Stomach smooth muscle (tissue), 2 donors: ENCODE measurements at regions not wholly inside any gene's neighbourhood (a gene's known extent, or its start where the extent isn't known, plus 50 kb on each side); places are given as distances from the start of the nearest gene placed in this dataset.
"Not testable (repeated sequence)": the region's sequence is repeated elsewhere in the genome, so short reads cannot be mapped to it uniquely, and the experiment has no call there.

ENCODE experiments used
- H3K27ac ChIP-seq: one replicate; pipeline ENCODE4 v1.7.0; 2013; ENCODE audit warnings: mild to moderate bottlenecking, low read length, inconsistent platforms
- H3K27me3 ChIP-seq, 2 donors: one replicate each; pipeline ENCODE4 v1.7.0; 2013; ENCODE audit warnings: low read length in 2 of 2; ENCODE audit not compliant: insufficient read depth in 2 of 2, control insufficient read depth in 1 of 2
- H3K36me3 ChIP-seq, 2 donors: one replicate each; pipeline ENCODE4 v1.7.0; 2013; ENCODE audit warnings: low read length in 2 of 2; ENCODE audit not compliant: control insufficient read depth in 2 of 2, insufficient read depth in 2 of 2
- H3K4me1 ChIP-seq: one replicate; pipeline ENCODE4 v1.7.0; 2013; ENCODE audit warnings: low read length; ENCODE audit not compliant: control insufficient read depth, insufficient read depth
- H3K4me3 ChIP-seq, 2 donors: one replicate each; pipeline ENCODE4 v1.7.0; 2013; ENCODE audit warnings: low read length in 2 of 2
- H3K9ac ChIP-seq, 2 donors: one replicate each; pipeline ENCODE4 v1.7.0; 2013; ENCODE audit warnings: low read length in 2 of 2, mild to moderate bottlenecking in 1 of 2
- H3K9me3 ChIP-seq, 2 donors: one replicate each; pipeline ENCODE4 v1.7.0; 2013; ENCODE audit warnings: low read length in 2 of 2; ENCODE audit not compliant: control insufficient read depth in 2 of 2
- donor health status: healthy.
- donor health status: Pancreatic carcinoma.

DNA sequence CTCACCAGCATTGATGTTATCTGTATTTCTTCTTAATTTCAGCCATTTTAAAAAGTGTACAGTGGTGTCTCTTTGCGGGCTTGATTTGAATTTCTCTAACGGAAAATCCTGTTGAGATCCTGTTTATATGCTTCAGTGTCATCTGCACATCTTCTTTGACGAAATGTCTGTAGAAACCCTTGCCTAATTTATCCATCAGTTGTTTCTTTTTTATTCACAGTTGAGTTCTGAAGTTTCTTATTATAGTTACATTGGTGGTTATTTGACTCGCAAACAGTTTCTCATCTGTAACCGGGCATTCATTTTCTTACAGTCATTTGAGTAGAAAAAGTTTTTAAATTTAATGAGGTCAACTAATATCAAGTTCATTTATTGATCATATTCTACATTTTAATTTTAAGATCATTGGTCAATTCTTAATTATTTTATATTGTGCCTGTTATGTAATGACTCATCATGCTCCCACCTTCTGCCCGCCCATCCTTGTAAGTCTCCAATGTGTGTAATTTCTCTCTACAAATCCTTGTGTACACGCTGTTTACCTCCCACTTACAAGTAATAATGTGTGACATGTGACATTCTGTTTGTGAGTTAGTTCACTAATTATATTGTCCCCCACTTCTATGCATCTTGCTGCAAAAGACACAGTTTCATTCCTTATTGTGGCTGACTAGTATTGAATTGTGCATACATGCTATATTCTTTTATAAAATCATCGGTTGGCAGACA lies 1242.8 kb downstream of the TMEM121 start:
- not testable (repeated sequence) for H3K4me1 ChIP-seq, H3K27me3 ChIP-seq, H3K27ac ChIP-seq, H3K9ac ChIP-seq, H3K4me3 ChIP-seq, H3K36me3 ChIP-seq, H3K9me3 ChIP-seq

DNA sequence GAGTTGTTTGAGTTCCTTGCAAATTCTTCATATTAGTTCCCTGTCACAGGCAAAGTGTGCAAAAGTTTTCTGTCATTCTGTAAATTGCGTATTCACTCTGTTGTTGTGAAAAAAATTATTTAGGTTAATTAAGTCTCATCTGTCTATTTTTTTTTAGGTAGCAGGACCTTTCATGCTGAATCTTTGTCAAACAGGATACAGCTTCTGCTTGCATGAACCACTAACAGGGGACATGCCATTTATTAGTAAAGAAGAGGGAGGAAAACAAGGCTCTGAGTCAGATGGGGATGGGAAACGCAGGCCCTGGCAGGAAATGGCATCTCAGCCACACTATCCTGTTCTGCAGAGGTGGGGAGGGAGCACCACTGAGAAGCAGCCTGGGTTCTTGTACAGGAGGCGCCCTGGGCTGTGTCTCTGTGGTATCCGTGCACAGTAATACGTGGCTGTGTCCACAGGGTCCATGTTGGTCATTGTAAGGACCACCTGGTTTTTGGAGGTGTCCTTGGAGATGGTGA lies 1243.8 kb downstream of the TMEM121 start:
- not testable (repeated sequence) for H3K9ac ChIP-seq, H3K9me3 ChIP-seq, H3K36me3 ChIP-seq, H3K4me3 ChIP-seq, H3K27ac ChIP-seq, H3K27me3 ChIP-seq, H3K4me1 ChIP-seq

DNA sequence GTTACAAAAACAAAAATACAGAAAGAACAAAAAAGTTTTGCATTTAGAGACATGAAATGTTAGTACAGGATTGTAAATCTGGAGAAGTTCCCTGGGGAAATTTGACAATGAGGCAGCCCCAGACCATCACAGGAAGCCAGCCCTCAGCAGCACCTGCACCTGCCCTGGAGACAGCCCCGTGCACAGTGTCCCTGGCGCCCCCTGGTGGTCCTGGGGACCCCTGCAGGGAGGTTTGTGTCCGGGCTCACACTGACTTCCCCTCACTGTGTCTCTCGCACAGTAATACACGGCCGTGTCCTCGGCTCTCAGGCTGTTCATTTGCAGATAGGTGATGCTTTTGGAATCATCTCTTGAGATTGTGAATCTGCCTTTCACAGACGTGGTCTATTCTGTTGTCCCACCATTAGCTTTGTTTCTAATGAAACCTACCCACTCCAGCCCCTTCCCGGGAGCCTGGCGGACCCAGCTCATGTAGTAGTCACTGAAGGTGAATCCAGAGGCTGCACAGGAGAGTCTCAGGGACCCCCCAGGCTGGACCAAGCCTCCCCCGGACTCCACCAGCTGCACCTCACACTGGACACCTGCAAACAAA lies 1248.6 kb downstream of the TMEM121 start:
- H3K9me3 ChIP-seq, H3K4me1 ChIP-seq, H3K27me3 ChIP-seq, H3K36me3 ChIP-seq, H3K4me3 ChIP-seq, H3K9ac ChIP-seq, H3K27ac ChIP-seq: not testable (repeated sequence)

DNA sequence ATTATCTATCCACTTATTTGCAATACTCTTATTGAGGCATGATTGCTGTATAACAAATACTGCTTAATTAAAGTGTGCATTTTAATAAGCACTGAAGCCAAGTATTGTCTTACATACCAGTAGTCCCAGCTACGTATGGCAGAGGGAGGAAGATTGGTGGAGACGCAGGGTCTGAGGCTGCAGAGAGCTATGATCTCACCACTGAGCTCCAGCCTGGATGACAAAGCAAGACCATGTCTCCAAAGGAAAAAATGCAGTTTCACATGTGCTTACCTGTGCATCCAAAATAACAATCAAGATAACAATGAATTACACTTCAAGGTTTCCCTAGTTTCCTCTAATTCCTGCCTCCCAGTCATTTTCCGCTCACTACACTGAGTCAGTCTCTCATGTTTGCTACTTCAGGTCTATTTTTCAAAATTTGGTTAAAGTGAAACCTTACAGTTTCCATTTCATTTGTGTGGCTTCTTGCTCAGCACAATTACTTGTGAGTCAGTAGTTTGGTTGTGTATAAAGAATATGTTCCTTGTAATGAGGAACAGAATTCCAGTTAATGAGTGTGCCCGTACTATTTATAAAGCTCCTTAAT lies 1250.1 kb downstream of the TMEM121 start:
- H3K27ac ChIP-seq, result no peak overlapping the region
- no peaks in the 10 kb centered on the region for H3K36me3 ChIP-seq

DNA sequence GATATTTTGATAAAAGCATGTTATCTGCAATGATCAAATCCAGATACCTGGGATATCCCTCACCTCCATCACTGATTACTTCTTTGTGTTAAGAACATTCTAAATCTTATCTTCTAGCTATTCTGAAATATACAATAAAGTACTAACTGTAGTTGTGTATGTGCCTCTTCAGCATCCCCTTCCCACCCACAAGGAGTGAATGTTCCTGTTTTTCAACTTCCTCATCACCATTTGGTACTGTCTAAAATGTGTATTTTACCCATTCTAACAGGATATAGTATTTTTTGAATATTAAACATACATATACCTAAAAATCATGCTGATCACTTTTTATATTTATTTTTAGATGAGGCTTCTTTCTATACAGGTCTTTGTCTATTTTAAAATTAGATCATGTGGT lies 1252.6 kb downstream of the TMEM121 start:
- H3K4me3 ChIP-seq, result no peak overlapping the region
- no peaks in the 10 kb centered on the region for H3K9me3 ChIP-seq
- H3K27ac ChIP-seq, result no peak overlapping the region
- no peaks in the 10 kb centered on the region for H3K36me3 ChIP-seq
- H3K27me3 ChIP-seq, result peaks cover 0 to 9% of the 10 kb centered on the region in 2 donors
- no peak overlapping the region for H3K9ac ChIP-seq
- H3K4me1 ChIP-seq, result no peaks in the 10 kb centered on the region

More for the DNA sequence above, 1250.1 kb downstream of the TMEM121 start:
- no peak overlapping the region for H3K9ac ChIP-seq
- peaks cover 0 to 9% of the 10 kb centered on the region in 2 donors for H3K27me3 ChIP-seq
- H3K4me1 ChIP-seq, result no peaks in the 10 kb centered on the region
- H3K4me3 ChIP-seq, result no peak overlapping the region
- H3K9me3 ChIP-seq, result no peaks in the 10 kb centered on the region

DNA sequence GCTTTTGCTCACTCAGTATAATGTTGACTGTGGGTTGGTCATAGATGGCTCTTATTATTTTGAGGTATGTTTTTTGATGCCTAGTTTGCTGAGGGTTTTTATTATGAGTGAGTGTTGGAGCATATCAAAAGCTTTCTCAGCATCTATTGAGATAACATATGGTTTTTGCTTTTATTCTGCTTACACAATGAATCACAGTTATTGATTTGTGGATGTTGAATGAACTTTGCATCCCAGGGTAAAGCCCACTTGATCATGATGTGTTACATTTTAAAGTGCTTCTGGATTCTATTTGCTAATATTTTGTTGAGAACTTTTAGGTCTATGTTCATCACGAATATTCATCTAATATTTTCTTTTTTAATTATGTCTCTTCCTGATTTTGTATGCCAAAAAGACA lies 1260.3 kb downstream of the TMEM121 start:
- Histone ChIP-seq H3K9ac (no peak overlapping the region), H3K9me3 (peaks cover 0 to 3% of the 10 kb centered on the region in 2 donors), H3K36me3 (no peaks in the 10 kb centered on the region), H3K27me3 (no peaks in the 10 kb centered on the region), H3K4me3 (no peak overlapping the region), H3K4me1 (no peaks in the 10 kb centered on the region), H3K27ac (no peak overlapping the region)

DNA sequence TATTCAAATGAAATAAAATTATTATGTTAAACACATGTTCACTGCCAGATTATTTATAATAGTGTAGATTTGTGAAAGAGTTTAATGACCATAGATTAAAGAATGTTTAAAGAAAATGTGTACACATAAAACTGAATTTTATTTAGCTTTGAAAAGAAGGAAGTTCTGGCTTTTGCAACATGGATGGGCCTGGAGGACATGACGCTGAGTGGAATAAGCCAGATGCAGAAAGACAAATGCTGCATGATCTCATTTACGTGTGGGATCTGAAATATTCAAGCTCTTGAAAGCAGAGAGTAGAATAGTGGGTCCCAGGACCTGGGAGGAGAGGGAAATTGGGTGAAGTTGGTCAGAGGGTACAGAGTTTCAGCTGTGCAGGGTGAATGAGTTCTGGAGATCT lies 1261.2 kb downstream of the TMEM121 start:
- no peak overlapping the region for H3K27ac ChIP-seq
- no peaks in the 10 kb centered on the region for H3K4me1 ChIP-seq
- no peak overlapping the region for H3K9ac ChIP-seq
- H3K36me3 ChIP-seq, result no peaks in the 10 kb centered on the region
- H3K27me3 ChIP-seq, result no peaks in the 10 kb centered on the region
- H3K4me3 ChIP-seq, result no peak overlapping the region
- H3K9me3 ChIP-seq, result peaks cover 0 to 3% of the 10 kb centered on the region in 2 donors

DNA sequence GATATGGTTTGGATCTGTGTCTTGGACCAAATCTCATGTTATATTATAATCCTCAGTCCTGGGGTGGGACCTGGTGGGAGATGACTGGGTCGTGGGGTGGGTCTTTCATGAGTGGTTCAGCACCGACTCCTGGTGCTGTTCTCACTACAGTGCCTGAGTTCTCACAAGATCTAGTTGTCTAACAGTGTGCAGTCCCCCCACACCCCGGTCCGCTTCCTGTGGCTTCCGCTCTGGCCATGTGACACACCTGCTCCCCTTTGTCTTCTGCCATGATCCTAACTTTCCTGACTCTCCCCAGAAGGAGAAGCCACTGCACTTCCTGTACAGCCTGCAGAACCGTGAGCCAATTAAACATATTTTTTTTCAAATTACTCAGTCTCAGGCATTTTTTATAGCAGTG lies 1262.2 kb downstream of the TMEM121 start:
- Histone ChIP-seq H3K27ac (no peak overlapping the region), H3K9me3 (peaks cover 0 to 3% of the 10 kb centered on the region in 2 donors), H3K27me3 (no peaks in the 10 kb centered on the region), H3K9ac (no peak overlapping the region), H3K4me1 (no peaks in the 10 kb centered on the region), H3K36me3 (no peaks in the 10 kb centered on the region), H3K4me3 (no peak overlapping the region)

DNA sequence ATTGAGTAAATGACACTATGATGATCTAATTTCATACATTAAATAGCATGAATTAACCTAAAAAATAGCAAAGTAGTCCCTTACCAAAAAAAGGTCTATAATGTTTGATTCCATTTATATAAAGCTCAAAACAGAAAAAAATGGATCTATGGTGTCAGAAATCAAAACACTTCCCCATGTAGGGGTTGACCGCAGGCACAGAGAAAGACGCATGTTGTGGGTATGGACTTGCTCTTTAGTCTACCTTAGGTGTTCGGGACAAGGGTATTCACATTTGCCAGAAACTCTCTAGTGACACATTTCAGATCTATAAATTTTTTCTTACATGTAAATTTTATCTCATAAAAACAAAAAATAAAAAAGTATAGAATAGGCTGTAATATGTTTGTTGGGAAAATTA lies 1262.9 kb downstream of the TMEM121 start:
- no peak overlapping the region for H3K9ac ChIP-seq
- H3K27ac ChIP-seq, result no peak overlapping the region
- no peaks in the 10 kb centered on the region for H3K27me3 ChIP-seq
- H3K4me3 ChIP-seq, result no peak overlapping the region
- no peaks in the 10 kb centered on the region for H3K36me3 ChIP-seq
- H3K4me1 ChIP-seq, result no peaks in the 10 kb centered on the region
- H3K9me3 ChIP-seq, result peaks cover 0 to 3% of the 10 kb centered on the region in 2 donors

DNA sequence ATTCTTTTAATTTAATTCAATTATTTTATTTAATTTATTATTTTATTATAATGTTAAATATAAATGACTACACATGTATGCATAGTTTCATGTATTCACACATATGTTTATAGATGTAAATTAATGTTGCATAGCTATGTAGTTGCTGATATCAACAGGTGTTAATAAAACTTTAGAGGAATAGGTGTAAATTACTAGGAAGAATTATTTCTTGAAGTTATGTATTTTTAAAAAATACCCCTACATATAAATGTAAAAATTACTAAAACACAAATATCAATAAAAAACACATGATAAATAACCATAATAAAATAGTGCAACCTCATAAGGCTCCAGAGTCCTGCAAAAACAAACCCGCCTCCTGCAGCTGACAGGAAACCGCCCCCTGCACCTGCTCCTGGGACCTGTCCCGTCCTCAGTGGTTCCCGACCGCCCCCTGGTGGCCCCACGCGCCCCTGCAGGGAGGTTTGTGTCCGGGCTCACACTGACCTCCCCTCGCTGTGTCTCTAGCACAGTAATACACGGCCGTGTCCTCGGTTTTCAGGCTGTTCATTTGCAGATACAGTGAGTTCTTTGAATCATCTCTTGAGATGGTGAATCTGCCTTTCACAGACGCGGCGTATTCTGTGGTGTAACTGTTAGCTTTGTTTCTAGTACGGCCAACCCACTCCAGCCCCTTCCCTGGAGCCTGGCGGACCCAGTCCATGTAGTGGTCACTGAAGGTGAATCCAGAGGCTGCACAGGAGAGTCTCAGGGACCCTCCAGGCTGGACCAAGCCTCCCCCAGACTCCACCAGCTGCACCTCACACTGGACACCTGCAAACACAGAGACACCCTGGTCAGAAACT lies 1264.0 kb downstream of the TMEM121 start:
- H3K9ac ChIP-seq, result no peak overlapping the region
- no peaks in the 10 kb centered on the region for H3K9me3 ChIP-seq
- H3K36me3 ChIP-seq, result no peaks in the 10 kb centered on the region
- no peaks in the 10 kb centered on the region for H3K27me3 ChIP-seq
- H3K27ac ChIP-seq, result no peak overlapping the region
- H3K4me1 ChIP-seq, result no peaks in the 10 kb centered on the region
- no peak overlapping the region for H3K4me3 ChIP-seq
